ENCODE measurements at regions not wholly inside any gene's neighbourhood (a gene's known extent, or its start where the extent isn't known, plus 50 kb on each side); places are given as distances from the start of the nearest gene placed in this dataset.

DNA sequence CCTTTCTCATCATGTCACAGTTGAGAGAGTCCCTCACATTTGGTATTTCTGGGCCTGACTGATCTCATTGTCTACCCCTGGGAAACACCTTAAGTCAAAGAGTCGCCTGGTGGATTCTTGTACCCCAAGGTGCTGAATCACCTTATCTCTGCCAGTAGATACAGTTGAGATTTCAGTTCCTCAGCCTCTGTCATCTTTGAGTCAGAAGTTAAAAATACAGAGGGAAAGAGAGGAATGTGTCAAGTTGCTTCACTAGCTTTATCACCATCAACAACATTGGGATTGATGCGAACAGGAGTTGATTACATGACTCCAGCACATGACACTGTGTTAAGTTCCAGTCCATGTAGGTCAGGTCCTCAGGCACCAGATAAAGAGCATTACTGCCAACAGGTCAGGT, 513.0 kb downstream of the NUF2 start:
- no peak for TF ChIP-seq GATA2 (IDR thresholded peaks at IDR 0.05; ENCODE audit: low read depth, low read length)
- no peak for TF ChIP-seq GATA3 (IDR thresholded peaks at IDR 0.05; ENCODE audit: low read depth, low read length)
